ENCODE measurements at regions not wholly inside any gene's neighbourhood (a gene's known extent, or its start where the extent isn't known, plus 50 kb on each side); places are given as distances from the start of the nearest gene placed in this dataset.

DNA sequence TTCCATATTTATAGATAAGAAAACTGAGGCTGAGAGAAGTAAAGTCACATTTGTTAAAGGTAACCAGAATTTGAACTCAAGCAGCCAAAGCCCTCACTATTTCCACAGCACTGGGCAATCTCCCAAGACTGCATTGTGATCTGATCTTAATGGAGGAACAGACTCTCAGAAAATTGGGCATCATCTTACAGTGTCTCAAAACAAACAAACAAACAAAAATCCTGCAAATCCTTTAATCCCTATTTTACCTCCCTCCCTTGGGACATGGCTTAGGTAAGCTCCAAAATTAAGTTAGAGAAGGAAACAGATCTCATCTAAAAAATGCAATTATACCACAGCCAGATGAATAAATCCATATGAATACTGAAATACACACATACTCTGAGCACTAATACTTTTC, 57.5 kb downstream of the FHIP2A start:
- in situ Hi-C loops (cut with MboI; ENCODE audit: low pct_unique_long_range_greater_than_20kb, low sequenced_read_pairs, unreplicated experiment): loop anchor here (10.0 kb wide), 1 partner anchor 246 kb away; no protein-coding TSS in a partner anchor
- TF ChIP-seq, protein P1, sequence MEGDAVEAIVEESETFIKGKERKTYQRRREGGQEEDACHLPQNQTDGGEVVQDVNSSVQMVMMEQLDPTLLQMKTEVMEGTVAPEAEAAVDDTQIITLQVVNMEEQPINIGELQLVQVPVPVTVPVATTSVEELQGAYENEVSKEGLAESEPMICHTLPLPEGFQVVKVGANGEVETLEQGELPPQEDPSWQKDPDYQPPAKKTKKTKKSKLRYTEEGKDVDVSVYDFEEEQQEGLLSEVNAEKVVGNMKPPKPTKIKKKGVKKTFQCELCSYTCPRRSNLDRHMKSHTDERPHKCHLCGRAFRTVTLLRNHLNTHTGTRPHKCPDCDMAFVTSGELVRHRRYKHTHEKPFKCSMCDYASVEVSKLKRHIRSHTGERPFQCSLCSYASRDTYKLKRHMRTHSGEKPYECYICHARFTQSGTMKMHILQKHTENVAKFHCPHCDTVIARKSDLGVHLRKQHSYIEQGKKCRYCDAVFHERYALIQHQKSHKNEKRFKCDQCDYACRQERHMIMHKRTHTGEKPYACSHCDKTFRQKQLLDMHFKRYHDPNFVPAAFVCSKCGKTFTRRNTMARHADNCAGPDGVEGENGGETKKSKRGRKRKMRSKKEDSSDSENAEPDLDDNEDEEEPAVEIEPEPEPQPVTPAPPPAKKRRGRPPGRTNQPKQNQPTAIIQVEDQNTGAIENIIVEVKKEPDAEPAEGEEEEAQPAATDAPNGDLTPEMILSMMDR (IDR thresholded peaks at IDR 0.05; ENCODE audit: extremely low read depth, insufficient read depth, missing control alignments): no peak
- DNase-seq (ENCODE audit: low spot score): no peak

DNA sequence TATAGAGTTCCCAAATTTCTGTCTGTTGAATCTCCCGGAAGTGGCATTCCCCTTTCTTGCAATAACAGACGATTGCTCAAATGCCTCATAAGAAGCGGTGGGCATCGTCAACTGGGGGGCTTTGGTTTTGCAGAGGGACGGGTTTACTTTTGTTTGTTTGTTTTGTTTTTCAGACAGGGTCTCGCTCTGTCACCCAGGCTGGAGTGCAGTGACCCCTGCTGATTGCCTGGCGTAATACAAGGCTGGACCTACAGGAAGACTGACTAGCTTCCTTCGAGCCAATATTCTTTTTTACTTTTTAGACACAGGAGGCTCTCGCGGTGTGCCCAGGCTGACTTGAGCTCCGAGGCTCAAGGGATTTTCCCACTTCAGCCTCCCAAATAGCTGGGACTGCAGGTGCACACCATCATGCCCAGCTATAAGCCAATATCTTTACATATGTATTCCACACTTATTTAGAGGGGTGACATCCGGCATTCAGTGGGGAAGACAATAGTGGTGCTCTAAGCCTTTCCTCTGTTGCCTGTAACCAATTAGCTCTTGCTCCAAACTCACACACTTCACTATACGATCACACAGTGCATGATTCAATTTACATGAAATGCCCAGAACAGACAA, 58.1 kb downstream of the FHIP2A start:
- peak; percentile 41 for DNase-seq (ENCODE audit: low spot score)
- TF ChIP-seq, protein P1 (IDR thresholded peaks at IDR 0.05; ENCODE audit: extremely low read depth, insufficient read depth, missing control alignments): peak; percentile 89
- in situ Hi-C loops (cut with MboI; ENCODE audit: low pct_unique_long_range_greater_than_20kb, low sequenced_read_pairs, unreplicated experiment): loop anchor here (10.0 kb wide), 1 partner anchor 245 kb away; no protein-coding TSS in a partner anchor

DNA sequence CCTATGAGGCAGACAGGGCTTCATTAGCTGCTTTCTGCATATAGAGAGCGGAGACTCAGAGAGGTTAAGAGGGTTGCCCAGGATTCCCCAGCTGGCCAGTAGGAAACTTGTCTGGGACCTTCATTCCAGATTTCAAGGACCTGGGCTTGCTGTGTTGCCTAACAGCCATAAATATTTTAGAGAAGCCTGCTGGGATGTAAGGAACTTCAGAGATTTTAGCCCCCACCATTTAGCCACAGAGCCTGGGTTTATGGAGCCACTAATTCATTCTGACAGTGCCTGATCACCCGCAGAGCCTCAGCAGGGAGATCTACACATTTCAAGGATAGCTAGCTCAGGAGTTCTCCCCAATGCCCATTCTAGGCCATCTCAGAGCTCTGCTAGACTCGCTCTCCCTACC, 56.6 kb upstream of the TRUB1 start:
- TF ChIP-seq, protein P1 (IDR thresholded peaks at IDR 0.05; ENCODE audit: extremely low read depth, insufficient read depth, missing control alignments): no peak
- in situ Hi-C loops (cut with MboI; ENCODE audit: low pct_unique_long_range_greater_than_20kb, low sequenced_read_pairs, unreplicated experiment): no loop called here
- no peak for DNase-seq (ENCODE audit: low spot score)

DNA sequence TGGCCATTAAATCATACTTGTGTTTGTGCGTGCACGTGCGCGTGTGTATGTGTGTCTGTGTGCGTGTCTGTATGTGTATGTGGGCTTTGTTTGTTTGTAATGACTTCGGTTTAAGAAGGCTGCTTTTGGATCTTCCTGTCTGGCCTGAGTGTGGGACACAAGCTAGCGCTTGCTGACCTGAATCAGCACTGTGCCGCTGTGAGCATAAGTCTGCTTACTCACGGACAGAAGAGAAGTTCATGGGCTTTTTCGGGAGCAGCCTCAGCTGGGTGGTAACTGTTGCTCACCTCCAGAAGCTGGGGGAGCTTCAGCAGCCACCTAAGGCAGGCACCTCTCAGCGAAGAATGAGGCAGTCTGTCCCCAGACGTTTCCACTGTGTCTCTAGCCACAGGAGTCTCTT, 56.1 kb upstream of the TRUB1 start:
- no peak for DNase-seq (ENCODE audit: low spot score)
- in situ Hi-C loops (cut with MboI; ENCODE audit: low pct_unique_long_range_greater_than_20kb, low sequenced_read_pairs, unreplicated experiment): no loop called here
- TF ChIP-seq, protein P1 (IDR thresholded peaks at IDR 0.05; ENCODE audit: extremely low read depth, insufficient read depth, missing control alignments): no peak

DNA sequence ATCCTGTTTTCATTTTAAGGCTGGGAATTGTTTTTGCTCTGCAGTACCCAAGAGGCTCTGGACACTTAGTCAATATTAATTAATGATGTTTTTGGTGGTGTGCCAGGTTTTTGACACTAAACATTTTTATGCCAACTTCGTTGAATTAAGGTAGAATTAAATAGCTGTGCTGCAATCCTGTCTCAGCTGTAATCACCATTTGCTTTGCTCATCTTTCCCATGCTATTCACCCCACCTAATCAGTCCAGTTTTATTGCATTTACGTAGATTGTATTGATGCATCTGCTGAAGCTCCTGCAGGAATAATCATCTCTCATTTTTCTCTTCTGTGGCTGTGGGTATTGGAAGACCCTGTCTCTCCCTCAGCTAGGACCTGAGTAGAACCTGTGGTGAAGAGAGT, 52.6 kb upstream of the TRUB1 start:
- TF ChIP-seq, protein P1 (IDR thresholded peaks at IDR 0.05; ENCODE audit: extremely low read depth, insufficient read depth, missing control alignments): no peak
- in situ Hi-C loops (cut with MboI; ENCODE audit: low pct_unique_long_range_greater_than_20kb, low sequenced_read_pairs, unreplicated experiment): no loop called here
- DNase-seq (ENCODE audit: low spot score): no peak

All from GM13977 (cell line).